Breast epithelium (tissue), 3 donors: ENCODE measurements at regions not wholly inside any gene's neighbourhood (a gene's known extent, or its start where the extent isn't known, plus 50 kb on each side); places are given as distances from the start of the nearest gene placed in this dataset.

Experiments
- CTCF ChIP-seq, 3 donors: fragments of 450-650 bp; IDR thresholded peaks; one replicate each; pipeline ENCODE4 v1.5.1; 2016 to 2017; ENCODE audit warnings: antibody characterized with exemption in 3 of 3, mild to moderate bottlenecking in 3 of 3, moderate library complexity in 3 of 3
- POLR2A ChIP-seq: fragments of 450-650 bp; IDR thresholded peaks from one replicate; pipeline ENCODE4 v1.6.1; 2016; ENCODE audit warnings: antibody characterized with exemption, mild to moderate bottlenecking, moderate library complexity
- POLR2AphosphoS5 ChIP-seq, 3 donors: sonication (generic); formaldehyde crosslinking; IDR thresholded peaks; one replicate each; pipeline ENCODE4 v1.6.1; 2017; ENCODE audit warnings: antibody characterized with exemption in 3 of 3

- TF ChIP-seq CTCF (IDR thresholded peaks at IDR 0.05): no peak
- TF ChIP-seq POLR2AphosphoS5 (IDR thresholded peaks at IDR 0.05): no peak
- TF ChIP-seq POLR2A: no peak
Observed at GRCh38 chr11:107092667-107093066, 74.4 kb upstream of the GUCY1A2 start.
